SH-SY5Y (cell line): ENCODE measurements at regions not wholly inside any gene's neighbourhood (a gene's known extent, or its start where the extent isn't known, plus 50 kb on each side); places are given as distances from the start of the nearest gene placed in this dataset.

Source experiments
- GATA2 ChIP-seq: IDR thresholded peaks from 2 replicates; pipeline ENCODE4 v1.6.1; 2011; ENCODE audit warnings: mild to moderate bottlenecking, low read depth, low read length
- GATA3 ChIP-seq: IDR thresholded peaks from 2 replicates; pipeline ENCODE4 v1.6.1; 2011; ENCODE audit warnings: low read depth, mild to moderate bottlenecking, low read length, moderate library complexity

DNA sequence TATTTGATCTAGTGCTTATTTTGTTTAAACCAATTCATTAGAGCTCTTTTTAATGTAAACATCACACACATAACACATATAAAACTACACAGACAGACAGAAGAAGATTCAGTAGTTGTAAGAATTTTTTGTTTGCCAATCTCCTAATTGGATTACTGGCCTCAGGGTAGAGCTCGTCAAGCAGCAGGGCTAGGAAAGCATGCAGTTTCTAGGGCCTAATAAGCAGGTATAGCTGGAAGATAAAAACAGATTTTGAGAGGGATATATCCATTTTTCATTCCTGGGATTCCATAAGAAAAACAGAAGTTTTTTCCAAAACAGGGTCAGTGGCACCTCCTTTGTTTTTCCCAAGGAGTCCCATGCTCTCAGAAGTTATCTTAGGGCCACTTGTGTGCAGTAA lies 265.2 kb upstream of the SGO1 start:
- TF ChIP-seq GATA3 (no peak), GATA2 (no peak)

DNA sequence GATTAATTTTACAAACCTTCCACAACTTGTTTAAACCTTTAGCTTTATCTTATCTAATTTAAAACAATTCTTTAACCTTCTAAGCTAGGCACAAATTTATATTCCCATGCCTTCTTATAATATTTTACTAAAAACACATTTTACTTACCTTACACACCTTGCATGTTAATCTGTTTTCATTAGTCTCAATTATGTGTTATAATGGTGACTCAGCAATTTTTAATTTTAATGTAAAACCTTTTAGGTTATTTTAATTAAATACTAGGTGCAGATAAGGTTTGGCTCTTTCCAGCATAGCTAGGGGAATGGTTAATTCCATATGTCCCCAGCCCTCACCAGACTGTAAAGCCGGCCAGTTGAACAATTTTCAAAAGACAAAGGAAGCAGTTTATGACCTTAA lies 264.6 kb upstream of the SGO1 start:
- TF ChIP-seq GATA2 (no peak), GATA3 (no peak)

DNA sequence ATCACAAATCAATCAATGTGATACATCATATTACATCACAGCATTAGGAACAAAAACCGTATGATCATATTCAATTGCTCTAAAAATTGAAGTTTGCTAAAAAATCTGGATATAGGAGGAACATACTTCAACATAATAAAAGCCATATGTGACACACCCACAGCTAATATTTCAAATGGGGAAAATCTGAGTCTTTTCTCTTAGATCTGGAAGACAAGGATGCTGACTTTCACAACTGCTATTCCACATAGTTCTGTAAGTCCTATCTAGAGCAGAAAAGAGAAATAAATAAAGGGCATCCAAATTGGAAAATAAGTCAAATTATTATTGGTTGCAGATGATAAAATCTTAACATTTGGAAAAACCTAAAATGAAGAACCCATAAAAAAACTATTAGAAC lies 256.8 kb upstream of the SGO1 start:
- no peak for TF ChIP-seq GATA3
- TF ChIP-seq GATA2 = no peak

DNA sequence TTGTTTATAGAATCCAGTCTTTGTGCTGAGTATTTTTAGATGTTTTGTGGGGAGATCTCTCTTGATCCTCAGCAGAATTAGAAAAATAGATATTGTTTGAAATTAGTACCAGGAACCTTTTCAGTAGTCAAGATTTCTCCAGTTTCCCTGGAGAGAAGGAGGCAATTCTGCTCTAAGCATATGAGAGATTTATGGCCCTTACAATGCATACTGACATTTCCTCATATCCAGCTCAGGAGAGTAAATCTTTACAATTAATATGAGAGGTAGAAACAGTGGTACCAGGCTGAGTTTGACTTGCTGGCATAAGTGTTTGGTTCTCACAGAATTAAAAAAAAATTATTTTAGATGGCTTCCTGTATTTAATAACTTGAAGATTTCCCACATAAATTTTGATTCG lies 239.1 kb upstream of the SGO1 start:
- TF ChIP-seq GATA3 = no peak
- no peak for TF ChIP-seq GATA2

DNA sequence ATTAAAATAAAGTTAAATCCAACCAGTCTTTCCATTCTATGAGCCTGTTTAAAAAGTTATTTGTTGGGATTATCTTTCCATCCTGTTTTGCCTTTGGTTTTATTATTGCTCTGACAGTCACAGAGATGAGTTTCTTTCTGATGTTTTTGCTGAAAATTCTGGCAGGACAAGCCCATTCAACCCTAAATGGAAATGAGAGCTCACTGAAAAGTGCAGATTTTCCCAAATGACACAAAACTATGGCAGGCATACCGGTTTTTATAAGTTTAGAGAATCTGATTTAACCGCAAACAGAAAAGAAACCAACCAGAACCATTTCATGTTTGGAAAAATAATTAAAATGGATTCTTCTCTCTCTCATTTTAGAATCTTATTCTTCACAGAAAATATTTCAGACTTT lies 238.1 kb upstream of the SGO1 start:
- no peak for TF ChIP-seq GATA2
- no peak for TF ChIP-seq GATA3

DNA sequence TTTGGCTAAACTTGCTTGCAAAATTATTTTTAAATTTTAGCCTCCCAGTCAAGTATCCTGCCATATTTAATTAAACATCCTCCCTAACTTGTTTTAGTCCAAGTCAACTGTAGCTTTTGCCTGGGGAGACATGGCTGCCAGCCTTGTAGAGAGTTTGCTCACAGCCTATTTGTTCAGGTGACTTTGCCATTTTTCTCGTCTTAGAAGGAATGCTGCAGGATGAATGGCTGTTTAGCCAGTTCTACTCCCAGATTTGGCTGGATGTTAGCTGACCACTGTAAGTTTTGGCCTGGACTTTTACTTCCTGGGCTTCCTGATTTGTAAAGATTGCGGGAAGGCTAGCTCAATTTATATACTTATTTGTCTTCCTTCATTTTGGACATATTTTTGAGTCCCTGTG lies 236.4 kb upstream of the SGO1 start:
- TF ChIP-seq GATA2 (no peak), GATA3 (no peak)

DNA sequence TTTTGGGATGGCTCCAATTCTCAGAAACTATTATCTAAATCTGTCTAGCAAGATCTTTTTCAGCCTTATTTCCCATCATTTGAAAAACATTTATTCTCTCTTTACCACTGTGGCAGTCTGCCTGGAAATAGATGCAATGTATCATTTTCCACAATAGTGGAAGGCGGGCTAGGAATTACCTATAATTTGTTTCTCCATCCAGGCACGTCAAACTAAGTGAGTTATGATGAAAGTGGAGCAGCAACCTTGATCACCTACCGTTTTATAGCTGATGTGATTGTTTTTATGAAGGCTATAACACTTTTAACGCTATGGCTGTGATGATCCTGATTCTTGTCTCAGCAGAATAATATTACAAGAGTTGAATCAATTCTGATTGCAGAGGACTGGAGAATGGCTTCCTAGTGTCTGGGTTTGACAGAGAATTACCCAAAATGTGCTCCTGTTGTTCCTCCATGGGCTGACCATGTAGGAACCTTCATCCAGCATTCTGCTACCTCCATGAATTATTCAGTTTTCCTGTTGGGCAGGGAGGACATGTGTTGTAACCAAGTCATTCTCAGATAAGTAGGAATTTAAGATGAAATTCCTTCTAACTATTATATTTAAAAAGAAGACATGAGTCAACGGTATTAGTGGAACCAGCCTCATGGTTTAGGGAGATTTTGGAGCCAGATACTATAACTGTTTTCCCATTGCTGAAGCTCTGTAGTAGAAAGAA lies 231.5 kb upstream of the SGO1 start:
- TF ChIP-seq GATA2 (no peak), GATA3 (no peak)

DNA sequence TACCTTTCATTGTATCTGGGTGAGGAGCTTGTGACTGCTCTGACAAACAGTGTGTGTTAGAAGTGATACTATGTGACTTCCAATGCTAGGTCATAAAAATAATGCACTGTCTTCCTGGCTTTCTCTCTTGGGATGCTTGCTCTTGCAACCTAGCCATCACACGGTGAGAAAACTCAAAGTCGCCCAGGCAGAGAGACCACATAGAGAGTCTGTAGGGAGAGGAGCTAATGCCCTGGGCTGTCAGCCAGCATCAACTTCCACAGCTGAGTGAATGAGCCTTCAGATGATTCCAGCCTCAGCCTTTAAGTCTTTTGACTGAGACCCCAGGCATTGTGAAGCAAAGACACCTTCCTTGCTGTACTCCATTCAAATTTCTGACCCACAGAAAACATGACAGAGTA lies 220.6 kb upstream of the SGO1 start:
- TF ChIP-seq GATA3 (no peak), GATA2 (no peak)

DNA sequence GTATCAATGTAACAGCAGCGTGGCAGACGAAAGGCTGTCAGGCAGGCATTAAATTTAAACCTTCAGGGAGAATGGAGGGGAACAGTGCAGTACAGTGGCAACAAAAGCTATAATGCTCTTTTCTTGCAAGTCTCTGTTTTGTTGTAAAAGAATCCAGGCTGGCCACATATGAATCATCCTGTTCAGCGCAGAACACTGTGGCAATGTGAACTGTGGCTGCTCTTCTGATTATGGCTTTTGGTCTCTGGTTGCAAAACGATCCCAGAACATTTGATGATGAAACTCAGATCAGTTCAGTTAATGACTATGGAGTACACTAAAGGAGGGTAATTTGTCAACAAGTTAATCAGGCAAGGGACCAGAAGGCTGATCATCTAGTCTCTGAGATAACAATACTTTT lies 219.7 kb upstream of the SGO1 start:
- TF ChIP-seq GATA2 (no peak), GATA3 (no peak)

DNA sequence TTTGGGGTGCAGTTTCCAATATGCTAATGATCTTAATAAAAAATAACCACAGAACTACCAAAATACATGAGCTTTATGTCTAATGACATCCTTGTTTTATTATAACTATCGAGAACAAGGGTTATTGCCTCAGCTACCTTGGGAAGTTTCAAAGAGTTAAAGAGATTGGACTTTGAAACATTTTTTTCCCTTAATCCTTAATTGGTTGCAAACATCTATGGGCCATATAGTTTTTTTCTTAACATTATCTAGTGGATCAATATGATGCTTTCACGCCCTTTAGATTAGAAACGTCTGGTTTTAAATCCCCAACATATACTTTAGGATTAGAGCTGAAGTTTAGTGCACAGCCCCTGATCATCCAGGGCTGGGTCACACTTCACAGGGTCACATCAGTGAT lies 219.2 kb upstream of the SGO1 start:
- no peak for TF ChIP-seq GATA2
- TF ChIP-seq GATA3 = no peak

DNA sequence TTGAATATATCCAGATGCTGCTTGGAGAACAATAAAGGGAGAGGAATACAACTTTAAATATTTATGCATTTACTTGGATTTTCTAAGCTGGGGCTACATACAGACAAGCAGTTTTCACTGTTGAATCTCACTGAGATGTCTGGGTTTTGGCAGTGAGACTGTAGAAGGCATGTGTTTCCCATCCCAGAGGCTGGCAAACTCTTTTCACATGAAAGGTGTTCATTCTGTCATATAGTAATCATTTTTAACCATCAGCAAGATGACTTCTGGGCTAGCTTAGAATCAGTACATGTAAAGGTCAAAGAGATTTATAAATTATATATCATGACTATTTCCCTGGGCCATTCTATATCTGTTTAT lies 218.7 kb upstream of the SGO1 start:
- TF ChIP-seq GATA2 (no peak), GATA3 (no peak)

DNA sequence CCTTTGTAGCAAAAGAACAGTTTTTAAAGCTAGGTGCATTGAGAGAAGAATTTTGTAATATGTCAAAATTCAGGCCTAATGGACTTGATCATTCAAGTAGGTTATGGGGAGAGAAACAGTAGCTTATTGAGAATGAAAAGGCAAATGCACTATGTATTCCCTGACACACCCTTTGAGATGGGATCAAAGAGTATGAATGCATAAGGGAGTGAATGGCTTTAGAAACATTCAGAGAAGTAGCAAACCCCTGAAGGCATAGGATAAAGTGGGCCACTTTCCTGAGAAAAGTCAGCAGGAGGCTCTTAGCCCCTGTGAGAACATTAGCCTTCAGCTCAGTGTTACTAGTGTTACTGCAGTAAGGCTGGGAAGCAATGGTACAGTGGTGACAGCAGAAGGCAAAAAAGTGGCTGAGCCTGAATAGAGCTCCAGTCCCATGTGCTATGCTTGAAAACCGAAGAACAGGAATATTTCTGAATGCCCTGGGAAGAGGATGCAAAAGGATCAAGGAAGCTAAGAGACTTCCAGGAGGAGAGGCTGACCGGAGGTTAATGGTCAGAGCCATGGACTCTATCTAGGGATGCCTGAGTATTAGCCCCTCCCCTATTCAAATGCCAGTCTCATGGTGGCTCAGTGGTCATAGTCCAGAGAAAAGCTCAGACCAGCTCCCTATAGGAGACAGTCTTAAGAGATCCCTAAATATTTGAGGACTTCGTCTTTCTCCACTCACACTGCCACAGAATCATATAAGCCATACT lies 218.2 kb upstream of the SGO1 start:
- TF ChIP-seq GATA3 (no peak), GATA2 (no peak)

DNA sequence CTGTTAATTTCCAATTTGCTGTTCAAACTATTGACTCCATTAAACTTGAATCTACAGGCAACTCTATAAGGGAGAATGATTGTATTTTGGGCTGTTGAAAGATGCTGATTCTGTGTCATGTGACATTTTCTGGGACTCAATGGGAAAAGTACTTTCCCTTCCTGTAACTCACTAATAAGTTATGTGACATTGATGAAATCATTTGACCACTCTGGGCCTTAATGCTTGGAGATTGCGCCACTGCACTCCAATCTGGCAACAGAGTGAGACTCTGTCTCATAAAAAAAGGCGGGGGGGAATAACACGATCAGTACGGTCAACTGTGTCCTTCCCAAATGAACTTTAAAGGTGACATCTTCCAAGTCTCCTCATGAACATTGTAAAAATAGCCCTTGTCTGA lies 215.2 kb upstream of the SGO1 start:
- TF ChIP-seq GATA3 (no peak), GATA2 (no peak)

DNA sequence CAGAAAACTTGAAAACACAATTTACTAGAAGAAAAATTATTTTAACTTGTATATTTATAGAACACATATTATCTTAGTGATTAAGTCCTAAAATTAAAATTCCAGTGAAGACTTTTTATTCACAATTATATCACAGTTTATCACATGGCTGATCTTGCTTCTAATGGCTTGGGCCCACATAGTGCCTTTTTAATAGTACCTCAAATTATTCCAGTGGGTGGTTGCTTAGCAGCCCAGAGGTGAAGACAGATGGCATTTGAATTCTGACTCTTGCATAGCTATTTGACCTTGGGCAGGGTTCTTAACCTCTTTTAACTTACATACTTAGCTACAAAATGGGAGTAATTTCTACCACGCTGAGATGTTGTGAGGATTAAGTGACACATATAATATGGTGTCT lies 214.7 kb upstream of the SGO1 start:
- TF ChIP-seq GATA2 = no peak
- no peak for TF ChIP-seq GATA3

DNA sequence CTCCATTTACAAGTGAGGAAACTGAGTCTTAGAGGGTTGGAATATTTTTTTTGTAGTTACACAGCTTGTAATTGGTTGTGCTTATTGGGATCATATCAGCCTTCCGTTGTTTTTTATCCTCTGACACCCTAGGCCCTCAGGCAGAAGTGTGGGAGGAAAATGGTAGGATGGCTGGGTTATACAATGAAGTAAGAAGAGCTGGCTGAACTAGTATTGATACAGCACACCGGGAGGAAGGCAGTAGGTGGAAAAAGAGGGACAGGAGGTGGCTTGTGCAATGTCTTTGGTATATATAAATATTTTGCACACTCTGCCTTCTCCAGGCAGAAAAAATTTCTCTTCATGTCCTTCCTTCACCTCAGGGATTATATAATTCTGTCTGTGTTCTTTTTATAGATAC lies 214.3 kb upstream of the SGO1 start:
- TF ChIP-seq GATA3 (no peak), GATA2 (no peak)
